Neural cell (in vitro differentiated cells): ENCODE measurements at regions not wholly inside any gene's neighbourhood (a gene's known extent, or its start where the extent isn't known, plus 50 kb on each side); places are given as distances from the start of the nearest gene placed in this dataset.

Experiments
- H2AFZ ChIP-seq: fragments of 200-600, 300-800 bp; sonication (generic), shearing (Covaris generic); 2 replicates; pipeline ENCODE4 v1.6.0; 2014; ENCODE audit warnings: low read depth, mild to moderate bottlenecking, antibody characterized with exemption, low read length, moderate library complexity
- H3F3A ChIP-seq: fragments of 200-600 bp; shearing (Covaris generic); 2 replicates; pipeline ENCODE4 v1.6.1; 2016; ENCODE audit warnings: mild to moderate bottlenecking, moderate library complexity, mixed read lengths, antibody characterized with exemption, low read length; ENCODE audit not compliant: insufficient read depth, poor library complexity, severe bottlenecking
- H3K27ac ChIP-seq: fragments of 200-600, 300-800 bp; sonication (generic), shearing (Covaris generic); 2 replicates; pipeline ENCODE4 v1.5.1; 2014; ENCODE audit warnings: mild to moderate bottlenecking, low read length, moderate library complexity
- H3K27me3 ChIP-seq: fragments of 300-800, 200-600 bp; sonication (generic), shearing (Covaris generic); 2 replicates; pipeline ENCODE4 v1.6.0; 2014; ENCODE audit warnings: mild to moderate bottlenecking, low read depth, low read length, moderate library complexity; ENCODE audit not compliant: insufficient read depth
- H3K36me3 ChIP-seq: fragments of 300-800, 200-600 bp; sonication (generic), shearing (Covaris generic); 2 replicates; pipeline ENCODE4 v1.5.1; 2014; ENCODE audit warnings: mild to moderate bottlenecking, antibody characterized with exemption, low read length, moderate library complexity; ENCODE audit not compliant: insufficient read depth
- H3K4me2 ChIP-seq: fragments of 300-800, 200-600 bp; sonication (generic), shearing (Covaris generic); 2 replicates; pipeline ENCODE4 v1.6.0; 2014; ENCODE audit warnings: mild to moderate bottlenecking, low read length
- H3K4me3 ChIP-seq: fragments of 300-800, 200-600 bp; sonication (generic), shearing (Covaris generic); 2 replicates; pipeline ENCODE4 v1.5.1; 2014; ENCODE audit warnings: mild to moderate bottlenecking, low read length, moderate library complexity
- H3K79me2 ChIP-seq: fragments of 200-600 bp; shearing (Covaris generic); replicated peaks from 2 replicates; pipeline ENCODE4 v1.6.0; 2014; ENCODE audit warnings: mild to moderate bottlenecking, low read length, moderate library complexity; ENCODE audit not compliant: insufficient read depth
- H3K9ac ChIP-seq: fragments of 300-800, 200-600 bp; sonication (generic), shearing (Covaris generic); 2 replicates; pipeline ENCODE4 v1.6.1; 2016; ENCODE audit warnings: mild to moderate bottlenecking, low read length, mixed read lengths
- H3K9me2 ChIP-seq: fragments of 200-600 bp; shearing (Covaris generic); 2 replicates; pipeline ENCODE4 v1.6.1; 2016; ENCODE audit warnings: mild to moderate bottlenecking, low read length, mixed read lengths; ENCODE audit not compliant: insufficient read depth
- H3K9me3 ChIP-seq: fragments of 200-600, 300-800 bp; sonication (generic), shearing (Covaris generic); 2 replicates; pipeline ENCODE4 v1.6.1; 2016; ENCODE audit warnings: mild to moderate bottlenecking, mixed run types, low read length, moderate library complexity, mixed read lengths
- H4K20me1 ChIP-seq: fragments of 200-600 bp; shearing (Covaris generic); 2 replicates; pipeline ENCODE4 v1.6.1; 2016; ENCODE audit warnings: mild to moderate bottlenecking, mixed run types; ENCODE audit not compliant: insufficient read depth
- EP300 ChIP-seq: fragments of 450-650 bp; conservative IDR thresholded peaks from 2 replicates; pipeline ENCODE4 v1.6.1; 2014; ENCODE audit warnings: antibody characterized with exemption, mild to moderate bottlenecking, moderate library complexity; ENCODE audit not compliant: poor library complexity, severe bottlenecking
- EZH2 ChIP-seq: fragments of 200-600, 300-800 bp; shearing (Covaris generic), sonication (generic); IDR thresholded peaks from 2 replicates; pipeline ENCODE4 v1.6.1; 2014; ENCODE audit warnings: antibody characterized with exemption, low read length, borderline replicate concordance, mild to moderate bottlenecking; ENCODE audit not compliant: insufficient read depth, poor library complexity, severe bottlenecking
- MXI1 ChIP-seq: fragments of 450-650 bp; conservative IDR thresholded peaks from 2 replicates; pipeline ENCODE4 v1.6.1; 2014; ENCODE audit warnings: antibody characterized with exemption, mild to moderate bottlenecking; ENCODE audit not compliant: poor library complexity, severe bottlenecking
- POLR2AphosphoS5 ChIP-seq: IDR thresholded peaks from 2 replicates; pipeline ENCODE4 v1.6.1; 2012
- RAD21 ChIP-seq: fragments of 450-650 bp; conservative IDR thresholded peaks from 2 replicates; pipeline ENCODE4 v1.6.1; 2014; ENCODE audit warnings: antibody characterized with exemption, mild to moderate bottlenecking, moderate library complexity
- REST ChIP-seq: IDR thresholded peaks from 2 replicates; pipeline ENCODE4 v1.6.1; 2012; ENCODE audit warnings: borderline replicate concordance
- SMC3 ChIP-seq: fragments of 450-650 bp; conservative IDR thresholded peaks from 2 replicates; pipeline ENCODE4 v1.6.1; 2014; ENCODE audit warnings: antibody characterized with exemption, mild to moderate bottlenecking, moderate library complexity; ENCODE audit not compliant: poor library complexity
- TAF1 ChIP-seq: IDR thresholded peaks from 2 replicates; pipeline ENCODE4 v1.6.1; 2012; ENCODE audit warnings: low read depth
- TF ChIP-seq, protein P1 (sequence below): fragments of 450-650 bp; IDR thresholded peaks from 2 replicates; pipeline ENCODE4 v1.5.1; 2014; ENCODE audit warnings: antibody characterized with exemption, mild to moderate bottlenecking, moderate library complexity; ENCODE audit not compliant: poor library complexity, severe bottlenecking

DNA sequence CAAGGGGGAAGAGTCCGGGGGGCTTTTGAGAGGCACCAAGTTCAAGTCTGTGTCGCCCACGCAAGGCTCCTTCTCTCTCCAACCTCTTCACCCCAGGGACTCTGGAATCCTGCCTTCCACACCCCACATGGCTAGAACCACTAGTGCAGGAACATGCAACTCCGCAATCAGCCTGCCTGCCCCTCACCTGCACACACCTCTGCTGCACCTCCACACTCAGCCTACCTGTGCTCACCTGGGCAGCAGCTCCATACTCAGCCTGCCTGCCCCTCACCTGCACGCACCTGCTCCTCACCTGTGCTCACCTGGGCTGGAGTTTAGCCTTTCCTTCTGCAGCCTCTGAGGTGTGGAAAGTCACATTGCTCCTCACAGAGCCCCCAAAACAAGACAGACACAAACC lies 277.4 kb downstream of the NDUFA10 start:
- H4K20me1 ChIP-seq: no peaks in the 10 kb centered on the region
- H2AFZ ChIP-seq: no peak overlapping the region
- H3F3A ChIP-seq: no peaks in the 10 kb centered on the region
- TF ChIP-seq EP300 (no peak), REST (no peak), POLR2AphosphoS5 (no peak), SMC3 (no peak), MXI1 (no peak), RAD21 (no peak), EZH2 (no peak), TAF1 (no peak)
- TF ChIP-seq, protein P1, sequence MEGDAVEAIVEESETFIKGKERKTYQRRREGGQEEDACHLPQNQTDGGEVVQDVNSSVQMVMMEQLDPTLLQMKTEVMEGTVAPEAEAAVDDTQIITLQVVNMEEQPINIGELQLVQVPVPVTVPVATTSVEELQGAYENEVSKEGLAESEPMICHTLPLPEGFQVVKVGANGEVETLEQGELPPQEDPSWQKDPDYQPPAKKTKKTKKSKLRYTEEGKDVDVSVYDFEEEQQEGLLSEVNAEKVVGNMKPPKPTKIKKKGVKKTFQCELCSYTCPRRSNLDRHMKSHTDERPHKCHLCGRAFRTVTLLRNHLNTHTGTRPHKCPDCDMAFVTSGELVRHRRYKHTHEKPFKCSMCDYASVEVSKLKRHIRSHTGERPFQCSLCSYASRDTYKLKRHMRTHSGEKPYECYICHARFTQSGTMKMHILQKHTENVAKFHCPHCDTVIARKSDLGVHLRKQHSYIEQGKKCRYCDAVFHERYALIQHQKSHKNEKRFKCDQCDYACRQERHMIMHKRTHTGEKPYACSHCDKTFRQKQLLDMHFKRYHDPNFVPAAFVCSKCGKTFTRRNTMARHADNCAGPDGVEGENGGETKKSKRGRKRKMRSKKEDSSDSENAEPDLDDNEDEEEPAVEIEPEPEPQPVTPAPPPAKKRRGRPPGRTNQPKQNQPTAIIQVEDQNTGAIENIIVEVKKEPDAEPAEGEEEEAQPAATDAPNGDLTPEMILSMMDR: no peak
- no peak overlapping the region for H3K4me2 ChIP-seq
- H3K9me2 ChIP-seq: no peaks in the 10 kb centered on the region
- no peak overlapping the region for H3K27ac ChIP-seq
- no peaks in the 10 kb centered on the region for H3K9me3 ChIP-seq
- no peak overlapping the region for H3K9ac ChIP-seq
- no peak overlapping the region for H3K4me3 ChIP-seq
- no peaks in the 10 kb centered on the region for H3K79me2 ChIP-seq
- H3K27me3 ChIP-seq: no peaks in the 10 kb centered on the region
- no peaks in the 10 kb centered on the region for H3K36me3 ChIP-seq

GRCh38 chr2:239747274-239747673 lies 277.9 kb downstream of the NDUFA10 start:
- Histone ChIP-seq H3K9me2 (no peaks in the 10 kb centered on the region), H3F3A (no peaks in the 10 kb centered on the region), H3K79me2 (no peaks in the 10 kb centered on the region), H2AFZ (no peak overlapping the region), H3K9ac (no peak overlapping the region), H3K4me2 (no peak overlapping the region), H4K20me1 (no peaks in the 10 kb centered on the region), H3K27me3 (no peaks in the 10 kb centered on the region), H3K27ac (no peak overlapping the region), H3K4me3 (no peak overlapping the region), H3K9me3 (no peaks in the 10 kb centered on the region), H3K36me3 (no peaks in the 10 kb centered on the region)
- no peak for TF ChIP-seq EZH2
- no peak for TF ChIP-seq RAD21
- no peak for TF ChIP-seq EP300
- no peak for TF ChIP-seq MXI1
- no peak for TF ChIP-seq TAF1
- no peak for TF ChIP-seq SMC3
- no peak for TF ChIP-seq POLR2AphosphoS5
- TF ChIP-seq REST: no peak
- TF ChIP-seq, protein P1: no peak
